ENCODE measurements at regions not wholly inside any gene's neighbourhood (a gene's known extent, or its start where the extent isn't known, plus 50 kb on each side); places are given as distances from the start of the nearest gene placed in this dataset.

DNA sequence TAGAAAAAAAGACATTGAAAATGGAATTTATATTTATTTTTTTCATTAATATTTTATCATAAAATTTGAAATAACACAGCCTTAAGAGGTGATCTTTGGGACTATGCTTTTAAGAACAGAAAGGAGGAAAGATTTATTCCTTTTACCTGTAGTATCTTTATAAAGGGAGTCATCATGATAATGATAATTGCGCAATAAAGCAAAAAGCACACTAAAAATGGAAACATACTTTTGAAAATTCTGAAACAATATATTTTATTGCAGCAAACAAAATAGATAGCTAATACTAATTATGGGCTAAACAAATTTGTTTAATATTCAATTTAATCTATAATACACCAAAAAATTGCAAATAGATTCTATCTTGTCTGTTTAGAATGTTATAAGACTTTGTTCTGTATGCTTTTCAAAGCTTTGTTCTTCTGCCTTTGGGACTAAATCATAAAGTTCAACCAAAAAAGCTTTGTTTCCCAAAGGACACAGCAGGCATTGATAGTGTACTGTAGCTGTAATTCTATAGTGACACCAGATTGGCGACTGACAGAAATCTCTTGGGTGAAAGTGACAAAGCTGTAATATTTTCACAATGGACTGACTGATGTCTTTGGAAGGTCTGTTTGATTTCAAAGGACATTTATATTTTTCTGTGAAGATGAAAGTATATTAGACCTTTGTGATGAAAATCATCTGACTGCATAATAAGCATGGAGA lies 2156.6 kb upstream of the TENM3 start:
- intact Hi-C loops (cut with DNase I; ENCODE audit: low total_unique reads) = no loop called here
- Histone ChIP-seq H3K4me3 (no peak overlapping the region), H3K27ac (no peak overlapping the region), H3K27me3 (no peaks in the 10 kb centered on the region), H3K4me1 (no peaks in the 10 kb centered on the region), H3K36me3 (ENCODE audit: low read depth, missing control alignments) (no peaks in the 10 kb centered on the region), H3K9me3 (no peaks in the 10 kb centered on the region)
- no peak for TF ChIP-seq POLR2A (IDR thresholded peaks at IDR 0.05)
- WGBS, 2 donors = 0% methylated on average over 2 of the region's 2 CpGs
- no peak for DNase-seq

DNA sequence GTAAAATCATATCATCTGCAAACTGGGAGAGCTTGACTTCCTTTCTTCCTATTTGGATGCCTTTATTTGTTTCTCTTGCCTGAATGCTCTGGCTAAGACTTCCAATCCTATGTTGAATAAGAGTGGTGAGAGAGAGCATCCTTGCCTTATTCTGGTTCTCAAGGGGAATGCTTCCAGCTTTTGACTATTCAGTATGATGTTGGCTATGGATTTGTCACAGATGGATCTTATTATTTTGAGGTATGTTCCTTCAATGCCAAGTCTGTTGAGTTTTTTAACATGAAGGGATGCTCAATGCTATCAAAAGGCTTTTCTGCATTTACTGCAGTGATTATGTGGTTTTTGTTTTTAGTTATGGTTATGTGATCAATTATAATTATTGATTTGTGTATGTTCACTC lies 2144.6 kb upstream of the TENM3 start:
- intact Hi-C loops (cut with DNase I; ENCODE audit: low total_unique reads) = no loop called here
- no peak for DNase-seq
- TF ChIP-seq, protein P1, sequence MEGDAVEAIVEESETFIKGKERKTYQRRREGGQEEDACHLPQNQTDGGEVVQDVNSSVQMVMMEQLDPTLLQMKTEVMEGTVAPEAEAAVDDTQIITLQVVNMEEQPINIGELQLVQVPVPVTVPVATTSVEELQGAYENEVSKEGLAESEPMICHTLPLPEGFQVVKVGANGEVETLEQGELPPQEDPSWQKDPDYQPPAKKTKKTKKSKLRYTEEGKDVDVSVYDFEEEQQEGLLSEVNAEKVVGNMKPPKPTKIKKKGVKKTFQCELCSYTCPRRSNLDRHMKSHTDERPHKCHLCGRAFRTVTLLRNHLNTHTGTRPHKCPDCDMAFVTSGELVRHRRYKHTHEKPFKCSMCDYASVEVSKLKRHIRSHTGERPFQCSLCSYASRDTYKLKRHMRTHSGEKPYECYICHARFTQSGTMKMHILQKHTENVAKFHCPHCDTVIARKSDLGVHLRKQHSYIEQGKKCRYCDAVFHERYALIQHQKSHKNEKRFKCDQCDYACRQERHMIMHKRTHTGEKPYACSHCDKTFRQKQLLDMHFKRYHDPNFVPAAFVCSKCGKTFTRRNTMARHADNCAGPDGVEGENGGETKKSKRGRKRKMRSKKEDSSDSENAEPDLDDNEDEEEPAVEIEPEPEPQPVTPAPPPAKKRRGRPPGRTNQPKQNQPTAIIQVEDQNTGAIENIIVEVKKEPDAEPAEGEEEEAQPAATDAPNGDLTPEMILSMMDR (IDR thresholded peaks at IDR 0.05) = no peak
- TF ChIP-seq POLR2A (IDR thresholded peaks at IDR 0.05) = no peak
- Histone ChIP-seq H3K4me3 (no peak overlapping the region), H3K36me3 (ENCODE audit: low read depth, missing control alignments) (no peaks in the 10 kb centered on the region), H3K4me1 (no peaks in the 10 kb centered on the region), H3K9me3 (no peaks in the 10 kb centered on the region), H3K27me3 (no peaks in the 10 kb centered on the region), H3K27ac (no peak overlapping the region)

DNA sequence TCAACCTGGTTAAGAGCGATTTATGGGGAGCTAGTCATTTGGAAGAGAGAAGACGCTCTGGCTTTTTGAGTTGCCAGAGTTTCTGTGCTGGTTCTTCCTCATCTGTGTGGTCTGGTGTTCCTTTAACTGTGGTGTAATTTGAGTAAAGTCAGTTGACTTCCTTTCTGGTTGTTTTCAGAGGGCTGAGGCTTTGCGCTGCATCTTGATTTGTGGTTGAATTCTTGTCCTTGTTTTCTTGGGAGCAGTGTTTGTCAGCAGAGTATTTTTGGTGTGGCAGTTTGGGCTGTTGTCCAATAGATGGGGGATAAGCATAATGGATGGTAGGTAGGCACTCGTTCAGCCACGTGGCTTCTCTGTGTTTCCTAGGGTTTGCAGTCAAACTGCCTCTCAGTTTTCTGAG lies 2143.2 kb upstream of the TENM3 start:
- no peak overlapping the region for H3K4me3 ChIP-seq
- intact Hi-C loops (cut with DNase I; ENCODE audit: low total_unique reads) = no loop called here
- WGBS, 2 donors = 74 to 78% methylated on average over 4 to 5 of the region's 5 CpGs
- TF ChIP-seq, protein P1 (IDR thresholded peaks at IDR 0.05) = no peak
- no peak for TF ChIP-seq POLR2A (IDR thresholded peaks at IDR 0.05)
- H3K36me3 ChIP-seq (ENCODE audit: low read depth, missing control alignments) = no peaks in the 10 kb centered on the region
- no peak for DNase-seq
- H3K27me3 ChIP-seq = no peaks in the 10 kb centered on the region
- H3K9me3 ChIP-seq = no peaks in the 10 kb centered on the region
- no peak overlapping the region for H3K27ac ChIP-seq
- H3K4me1 ChIP-seq = no peaks in the 10 kb centered on the region

DNA sequence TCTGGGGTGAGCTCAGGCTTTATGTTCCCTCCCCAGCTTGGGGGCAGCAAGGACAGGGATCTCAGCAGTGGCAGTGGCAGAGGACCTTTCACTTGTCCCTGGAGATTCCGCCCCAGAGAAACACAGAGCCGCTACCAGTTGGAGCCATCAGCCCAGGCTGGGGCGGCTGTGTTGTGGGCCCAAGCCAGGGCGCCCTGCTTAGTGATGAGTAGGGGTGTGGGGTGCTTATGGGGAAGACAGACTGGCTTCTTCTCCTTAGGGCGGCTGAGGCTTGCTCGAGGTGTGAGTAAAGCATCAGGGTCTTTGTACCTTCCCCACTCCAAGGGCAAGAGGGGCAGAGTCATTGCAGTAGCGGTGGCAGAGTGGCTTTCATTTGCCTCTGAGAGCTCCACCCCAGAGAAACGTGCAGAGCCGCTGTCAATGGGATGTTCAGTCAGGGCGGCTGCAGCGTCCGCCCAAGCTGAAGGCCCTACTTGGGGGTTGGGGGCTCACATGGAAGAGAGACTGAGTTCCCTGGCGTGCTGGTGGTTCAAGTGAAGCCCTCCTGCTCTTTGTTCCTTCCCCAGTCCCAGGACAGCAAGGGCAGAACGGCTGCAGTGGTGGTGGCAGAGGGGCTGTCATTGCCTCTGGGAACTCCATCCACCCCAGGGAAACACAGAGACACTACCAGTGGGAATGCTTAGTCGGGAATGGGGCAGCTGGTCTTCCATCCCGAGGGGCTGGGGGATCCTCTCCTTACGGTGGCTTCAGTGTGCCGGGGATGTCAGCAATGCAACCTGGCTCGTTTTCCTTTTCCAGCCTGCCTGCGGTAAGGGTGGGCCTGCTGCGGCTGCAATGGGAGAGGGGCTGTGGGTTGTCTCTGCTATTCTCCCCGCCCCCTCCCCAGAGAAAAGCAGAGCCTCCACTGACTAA lies 2142.5 kb upstream of the TENM3 start:
- no peaks in the 10 kb centered on the region for H3K27me3 ChIP-seq
- peak overlapping the region in 1 of 2 donors; percentile 23 for H3K4me3 ChIP-seq
- no peaks in the 10 kb centered on the region for H3K36me3 ChIP-seq (ENCODE audit: low read depth, missing control alignments)
- H3K9me3 ChIP-seq = no peaks in the 10 kb centered on the region
- H3K4me1 ChIP-seq = no peaks in the 10 kb centered on the region
- WGBS, 2 donors = 70 to 76% methylated on average over 16 to 22 of the region's 22 CpGs
- no peak for DNase-seq
- no peak overlapping the region for H3K27ac ChIP-seq
- TF ChIP-seq, protein P1 (IDR thresholded peaks at IDR 0.05) = no peak
- TF ChIP-seq POLR2A (IDR thresholded peaks at IDR 0.05) = no peak
- intact Hi-C loops (cut with DNase I; ENCODE audit: low total_unique reads) = no loop called here

DNA sequence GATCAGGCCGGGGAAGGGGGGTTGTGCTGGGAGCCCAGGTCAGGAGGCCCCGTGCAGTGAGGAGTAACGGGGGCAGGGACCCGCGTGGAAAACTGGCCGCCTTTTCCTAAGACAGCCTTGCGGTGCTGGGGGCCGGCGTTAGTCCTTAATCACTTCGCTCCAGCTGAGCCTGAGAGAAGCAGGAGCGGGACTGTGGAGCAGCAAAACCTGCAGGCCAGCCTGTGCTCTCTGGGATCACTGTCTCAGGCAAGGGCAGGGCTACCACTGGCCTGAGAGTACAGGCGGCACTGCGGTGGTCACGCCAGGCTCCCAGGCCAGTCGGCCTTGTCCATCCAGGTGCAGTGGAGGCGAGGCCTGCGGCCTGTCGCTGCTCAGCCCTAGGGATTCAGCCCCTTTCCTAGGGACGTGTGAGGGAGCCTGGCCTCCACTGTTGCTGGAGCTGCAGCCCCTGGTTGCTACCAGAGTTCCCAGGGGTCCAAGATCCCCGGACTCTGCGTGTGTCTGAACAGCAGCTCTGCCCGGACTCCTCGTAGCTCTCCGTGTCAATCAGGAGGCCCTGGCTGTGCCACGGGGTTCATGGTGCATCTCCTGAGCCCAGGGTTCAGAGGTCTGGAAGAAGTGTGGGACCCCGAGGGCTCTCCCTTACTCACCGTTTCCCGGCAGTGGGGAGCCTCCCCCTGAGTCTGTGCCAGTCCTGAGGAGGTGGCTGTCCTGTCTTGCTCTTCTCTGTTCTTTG lies 2141.7 kb upstream of the TENM3 start:
- Histone ChIP-seq H3K4me3 (peak overlapping the region in 1 of 2 donors; percentile 23), H3K27me3 (no peaks in the 10 kb centered on the region), H3K9me3 (no peaks in the 10 kb centered on the region), H3K4me1 (no peaks in the 10 kb centered on the region), H3K27ac (no peak overlapping the region), H3K36me3 (ENCODE audit: low read depth, missing control alignments) (no peaks in the 10 kb centered on the region)
- intact Hi-C loops (cut with DNase I; ENCODE audit: low total_unique reads) = no loop called here
- DNase-seq = no peak
- 61 to 63% methylated on average over 17 to 25 of the region's 28 CpGs for WGBS, 2 donors
- TF ChIP-seq, protein P1 (IDR thresholded peaks at IDR 0.05) = no peak
- TF ChIP-seq POLR2A (IDR thresholded peaks at IDR 0.05) = no peak
